CD4-positive, alpha-beta T cell (primary cell): ENCODE measurements at regions not wholly inside any gene's neighbourhood (a gene's known extent, or its start where the extent isn't known, plus 50 kb on each side); places are given as distances from the start of the nearest gene placed in this dataset.

ENCODE experiments used
- ATAC-seq: fragments of 200-7000 bp; cut with Tn5 transposase; one replicate; pipeline ENCODE4 v1.10.0; 2022; ENCODE audit warnings: mild to moderate bottlenecking; ENCODE audit not compliant: poor library complexity
- CTCF ChIA-PET: fragments of 350-600 bp; sonication (Branson Sonifier 250); formaldehyde crosslinking; loops from one replicate; lab custom pipeline; 2021; ENCODE audit warnings: antibody characterized with exemption, inconsistent platforms; lab: Charles Lee
- POLR2A ChIA-PET: fragments of 350-600 bp; sonication (Branson Sonifier 250); formaldehyde crosslinking; loops from one replicate; lab custom pipeline; 2021; ENCODE audit warnings: antibody characterized with exemption, inconsistent platforms; lab: Charles Lee
- DNase-seq, 14 experiments: peaks; one replicate each; pipeline ENCODE4 v3.0.0-alpha.2; 2013 to 2020; ENCODE audit warnings: mixed read lengths in 2 of 14
- H3K27ac ChIP-seq, 2 donors: one replicate each; pipeline versions ENCODE4 v1.5.1 to v1.7.0; 2013; ENCODE audit warnings: low read length in 2 of 2, low read depth in 1 of 2, mild to moderate bottlenecking in 1 of 2
- H3K27me3 ChIP-seq, 2 experiments: 1 replicate in 1 of 2; 2 replicates in 1 of 2; pipeline versions ENCODE4 v1.6.1 to v1.7.0; 2013; ENCODE audit warnings: low read length in 2 of 2, control low read depth in 1 of 2, mild to moderate bottlenecking in 1 of 2, moderate library complexity in 1 of 2; ENCODE audit not compliant: insufficient read depth in 2 of 2, control insufficient read depth in 1 of 2
- H3K36me3 ChIP-seq: one replicate; pipeline ENCODE4 v1.6.1; 2013; ENCODE audit warnings: low read length, control low read depth; ENCODE audit not compliant: insufficient read depth
- H3K4me1 ChIP-seq: one replicate; pipeline ENCODE4 v1.6.1; 2013; ENCODE audit warnings: low read length, control low read depth; ENCODE audit not compliant: insufficient read depth
- H3K4me3 ChIP-seq: one replicate; pipeline ENCODE4 v1.5.1; 2013; ENCODE audit warnings: mild to moderate bottlenecking, low read length, moderate library complexity
- H3K9me3 ChIP-seq, 2 experiments: 1 replicate in 1 of 2; 2 replicates in 1 of 2; pipeline versions ENCODE4 v1.6.1 to v1.7.0; 2013; ENCODE audit warnings: low read length in 2 of 2, mild to moderate bottlenecking in 2 of 2, control low read depth in 1 of 2, moderate library complexity in 1 of 2; ENCODE audit not compliant: control insufficient read depth in 1 of 2, insufficient read depth in 1 of 2
- H3K27ac Mint-ChIP-seq: one replicate; pipeline ENCODE4 v1.8.0; 2020; ENCODE audit warnings: mixed read lengths
- H3K27me3 Mint-ChIP-seq: one replicate; pipeline ENCODE4 v1.8.0; 2021; ENCODE audit warnings: mixed read lengths
- H3K36me3 Mint-ChIP-seq: one replicate; pipeline ENCODE4 v1.8.0; 2021; ENCODE audit warnings: low read depth, mixed read lengths
- H3K4me1 Mint-ChIP-seq: one replicate; pipeline ENCODE4 v1.8.0; 2021; ENCODE audit warnings: low read depth, mixed read lengths
- H3K4me3 Mint-ChIP-seq: one replicate; pipeline ENCODE4 v1.8.0; 2020; ENCODE audit warnings: mild to moderate bottlenecking, mixed read lengths
- H3K9me3 Mint-ChIP-seq: one replicate; pipeline ENCODE4 v1.8.0; 2020; ENCODE audit warnings: mixed read lengths
- CTCF ChIP-seq: fragments of 200-600 bp; IDR thresholded peaks from one replicate; pipeline ENCODE4 v1.8.0; 2022; ENCODE audit warnings: antibody characterized with exemption, mild to moderate bottlenecking
- intact Hi-C, 2 experiments: fragments of 100-400 bp; cut with DNase I in 1 of 2; cut with micrococcal nuclease in 1 of 2; formaldehyde crosslinking; loops; one replicate each; pipeline versions ENCODE4 v1.15.1 to v1.9.0; 2023 to 2025; cut with DNase I, micrococcal nuclease

GRCh38 chr2:66995636-66996035, 401.5 kb upstream of the ETAA1 start:
- Histone ChIP-seq H3K27ac (no peak overlapping the region), H3K4me1 (no peaks in the 10 kb centered on the region), H3K36me3 (no peaks in the 10 kb centered on the region), H3K4me3 (no peak overlapping the region), H3K9me3 (no peaks in the 10 kb centered on the region), H3K27me3 (no peaks in the 10 kb centered on the region)
- H3K9me3 Mint-ChIP-seq, result no peaks in the 10 kb centered on the region
- no peak overlapping the region for H3K4me3 Mint-ChIP-seq
- no peaks in the 10 kb centered on the region for H3K27me3 Mint-ChIP-seq
- H3K36me3 Mint-ChIP-seq, result no peaks in the 10 kb centered on the region
- TF ChIP-seq CTCF, result no peak
- CTCF ChIA-PET, result no interaction called here
- no peak for ATAC-seq
- no peak for DNase-seq
- H3K4me1 Mint-ChIP-seq, result no peaks in the 10 kb centered on the region
- intact Hi-C loops, result no loop called here
- H3K27ac Mint-ChIP-seq, result no peak overlapping the region
- POLR2A ChIA-PET, result no interaction called here

GRCh38 chr2:67002618-67003371, 394.3 kb upstream of the ETAA1 start:
- Mint-ChIP-seq H3K27ac (no peak overlapping the region), H3K4me3 (no peak overlapping the region), H3K4me1 (no peaks in the 10 kb centered on the region), H3K27me3 (no peaks in the 10 kb centered on the region), H3K9me3 (peaks cover 4% of the 10 kb centered on the region), H3K36me3 (no peaks in the 10 kb centered on the region)
- intact Hi-C loops, result no loop called here
- no peak for DNase-seq
- ChIA-PET POLR2A (no interaction called here), CTCF (no interaction called here)
- Histone ChIP-seq H3K27me3 (no peaks in the 10 kb centered on the region), H3K36me3 (no peaks in the 10 kb centered on the region), H3K4me3 (no peak overlapping the region), H3K4me1 (no peaks in the 10 kb centered on the region), H3K9me3 (no peaks in the 10 kb centered on the region), H3K27ac (no peak overlapping the region)
- no peak for TF ChIP-seq CTCF
- no peak for ATAC-seq

- Histone ChIP-seq H3K27ac (no peak overlapping the region), H3K27me3 (no peaks in the 10 kb centered on the region), H3K4me3 (no peak overlapping the region), H3K36me3 (no peaks in the 10 kb centered on the region), H3K9me3 (no peaks in the 10 kb centered on the region), H3K4me1 (no peaks in the 10 kb centered on the region)
- Mint-ChIP-seq H3K27ac (no peak overlapping the region), H3K4me1 (no peaks in the 10 kb centered on the region), H3K36me3 (no peaks in the 10 kb centered on the region), H3K4me3 (no peak overlapping the region), H3K9me3 (peaks cover 4% of the 10 kb centered on the region), H3K27me3 (no peaks in the 10 kb centered on the region)
- TF ChIP-seq CTCF, result no peak
- ChIA-PET CTCF (no interaction called here), POLR2A (no interaction called here)
- intact Hi-C loops, result no loop called here
- DNase-seq (no peak), ATAC-seq (no peak)
Observed at GRCh38 chr2:67006373-67006960, 390.7 kb upstream of the ETAA1 start.
